NCI-H2107 treated with DMSO at 0.1 percent for 48 hours (cell line): ENCODE measurements at regions not wholly inside any gene's neighbourhood (a gene's known extent, or its start where the extent isn't known, plus 50 kb on each side); places are given as distances from the start of the nearest gene placed in this dataset.

Experiments
- DNase-seq: peaks from one replicate; lab custom pipeline; 2025; ENCODE audit not compliant: unreplicated experiment; lab: John Stamatoyannopoulos, UW

- peak; percentile 20 for DNase-seq
Measured at GRCh38 chr19:46546194-46546896, 50.7 kb upstream of the PNMA8B start.

- no peak for DNase-seq
Measured at GRCh38 chr19:46550684-46551083, 50.4 kb upstream of the CALM3 start.

GRCh38 chr19:46551164-46551563 lies 50.0 kb upstream of the CALM3 start:
- no peak for DNase-seq
